Gastrocnemius medialis (tissue), 4 donors: ENCODE measurements at regions not wholly inside any gene's neighbourhood (a gene's known extent, or its start where the extent isn't known, plus 50 kb on each side); places are given as distances from the start of the nearest gene placed in this dataset.

ENCODE experiments used
- POLR2A ChIP-seq, 2 donors: fragments of 450-650 bp; IDR thresholded peaks; one replicate each; pipeline ENCODE4 v1.6.1; 2017; ENCODE audit warnings: antibody characterized with exemption in 2 of 2, mild to moderate bottlenecking in 2 of 2, moderate library complexity in 2 of 2
- TF ChIP-seq, protein P1 (sequence below), 5 experiments: fragments of 450-650 bp in 3 of 5; fragments of 200-600 bp in 2 of 5; sonication (generic) in 2 of 5; IDR thresholded peaks in 4 of 5; conservative IDR thresholded peaks in 1 of 5; 1 replicate in 4 of 5; 2 replicates in 1 of 5; pipeline ENCODE4 v1.5.1; 2016 to 2019; ENCODE audit warnings: antibody characterized with exemption in 5 of 5, mild to moderate bottlenecking in 3 of 5, moderate library complexity in 3 of 5

GRCh38 chr17:71164561-71164960 lies 956.3 kb upstream of the SOX9 start:
- TF ChIP-seq, protein P1, sequence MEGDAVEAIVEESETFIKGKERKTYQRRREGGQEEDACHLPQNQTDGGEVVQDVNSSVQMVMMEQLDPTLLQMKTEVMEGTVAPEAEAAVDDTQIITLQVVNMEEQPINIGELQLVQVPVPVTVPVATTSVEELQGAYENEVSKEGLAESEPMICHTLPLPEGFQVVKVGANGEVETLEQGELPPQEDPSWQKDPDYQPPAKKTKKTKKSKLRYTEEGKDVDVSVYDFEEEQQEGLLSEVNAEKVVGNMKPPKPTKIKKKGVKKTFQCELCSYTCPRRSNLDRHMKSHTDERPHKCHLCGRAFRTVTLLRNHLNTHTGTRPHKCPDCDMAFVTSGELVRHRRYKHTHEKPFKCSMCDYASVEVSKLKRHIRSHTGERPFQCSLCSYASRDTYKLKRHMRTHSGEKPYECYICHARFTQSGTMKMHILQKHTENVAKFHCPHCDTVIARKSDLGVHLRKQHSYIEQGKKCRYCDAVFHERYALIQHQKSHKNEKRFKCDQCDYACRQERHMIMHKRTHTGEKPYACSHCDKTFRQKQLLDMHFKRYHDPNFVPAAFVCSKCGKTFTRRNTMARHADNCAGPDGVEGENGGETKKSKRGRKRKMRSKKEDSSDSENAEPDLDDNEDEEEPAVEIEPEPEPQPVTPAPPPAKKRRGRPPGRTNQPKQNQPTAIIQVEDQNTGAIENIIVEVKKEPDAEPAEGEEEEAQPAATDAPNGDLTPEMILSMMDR (IDR thresholded peaks at IDR 0.05 in 4 of 5, conservative IDR thresholded peaks at IDR 0.05 in 1 of 5), result no peak
- no peak for TF ChIP-seq POLR2A (IDR thresholded peaks at IDR 0.05)
